ENCODE measurements at regions not wholly inside any gene's neighbourhood (a gene's known extent, or its start where the extent isn't known, plus 50 kb on each side); places are given as distances from the start of the nearest gene placed in this dataset.

GRCh38 chr5:28084069-28084468 is 1045.7 kb upstream of the CDH9 start:
- DNase-seq (ENCODE audit: low spot score in 2 of 2) (no peak), FAIRE-seq (no peak)

- DNase-seq (ENCODE audit: low spot score in 2 of 2) = no peak
- no peak for FAIRE-seq
Observed at GRCh38 chr5:28082610-28083009, 1044.2 kb upstream of the CDH9 start.

- DNase-seq (ENCODE audit: low spot score in 2 of 2) = no peak
- no peak for FAIRE-seq
Observed at GRCh38 chr5:28077291-28078240, 1039.2 kb upstream of the CDH9 start.

- DNase-seq (ENCODE audit: low spot score in 2 of 2) = no peak
- FAIRE-seq = no peak
Observed at GRCh38 chr5:28066856-28067255, 1028.5 kb upstream of the CDH9 start.

- DNase-seq (ENCODE audit: low spot score in 2 of 2) (no peak), FAIRE-seq (no peak)
Observed at GRCh38 chr5:28065656-28066055, 1027.3 kb upstream of the CDH9 start.

GRCh38 chr5:28046596-28046995 is 1008.2 kb upstream of the CDH9 start:
- DNase-seq (ENCODE audit: low spot score in 2 of 2) (no peak), FAIRE-seq (no peak)

GRCh38 chr5:28027851-28028250 is 989.5 kb upstream of the CDH9 start:
- no peak for DNase-seq (ENCODE audit: low spot score in 2 of 2)
- no peak for FAIRE-seq

GRCh38 chr5:28017178-28017577 is 978.8 kb upstream of the CDH9 start:
- DNase-seq (ENCODE audit: low spot score in 2 of 2) = no peak
- no peak for FAIRE-seq

- FAIRE-seq (no peak), DNase-seq (ENCODE audit: low spot score in 2 of 2) (no peak)
Observed at GRCh38 chr5:28014779-28015178, 976.4 kb upstream of the CDH9 start.

GRCh38 chr5:28012538-28012937 is 974.2 kb upstream of the CDH9 start:
- no peak for DNase-seq (ENCODE audit: low spot score in 2 of 2)
- FAIRE-seq = no peak

- no peak for FAIRE-seq
- DNase-seq (ENCODE audit: low spot score in 2 of 2) = no peak
Observed at GRCh38 chr5:28009576-28009975, 971.2 kb upstream of the CDH9 start.

GRCh38 chr5:27996665-27997064 is 958.3 kb upstream of the CDH9 start:
- FAIRE-seq = no peak

GRCh38 chr5:27995867-27996266 is 957.5 kb upstream of the CDH9 start:
- FAIRE-seq (no peak), DNase-seq (ENCODE audit: low spot score in 2 of 2) (no peak)

More at GRCh38 chr5:27996665-27997064, 958.3 kb upstream of the CDH9 start:
- DNase-seq (ENCODE audit: low spot score in 2 of 2) = no peak

GRCh38 chr5:27978322-27978721 is 939.9 kb upstream of the CDH9 start:
- DNase-seq (ENCODE audit: low spot score in 2 of 2) (no peak), FAIRE-seq (no peak)

- DNase-seq (ENCODE audit: low spot score in 2 of 2) (no peak), FAIRE-seq (no peak)
Observed at GRCh38 chr5:27969157-27969556, 930.8 kb upstream of the CDH9 start.

GRCh38 chr5:27963050-27963783 is 924.8 kb upstream of the CDH9 start:
- DNase-seq (ENCODE audit: low spot score in 2 of 2) (no peak), FAIRE-seq (no peak)

GRCh38 chr5:27962198-27962597 is 923.8 kb upstream of the CDH9 start:
- FAIRE-seq = no peak
- no peak for DNase-seq (ENCODE audit: low spot score in 2 of 2)

- FAIRE-seq (no peak), DNase-seq (ENCODE audit: low spot score in 2 of 2) (no peak)
Observed at GRCh38 chr5:27947088-27947487, 908.7 kb upstream of the CDH9 start.

GRCh38 chr5:27944471-27944870 is 906.1 kb upstream of the CDH9 start:
- FAIRE-seq (no peak), DNase-seq (ENCODE audit: low spot score in 2 of 2) (no peak)

- DNase-seq (ENCODE audit: low spot score in 2 of 2) = no peak
- FAIRE-seq = no peak
Observed at GRCh38 chr5:27938989-27939388, 900.6 kb upstream of the CDH9 start.

- FAIRE-seq (no peak), DNase-seq (ENCODE audit: low spot score in 2 of 2) (no peak)
Observed at GRCh38 chr5:27928060-27928459, 889.7 kb upstream of the CDH9 start.

- FAIRE-seq (no peak), DNase-seq (ENCODE audit: low spot score in 2 of 2) (no peak)
Observed at GRCh38 chr5:27911216-27911615, 872.8 kb upstream of the CDH9 start.

All from frontal cortex (tissue), 3 donors.